ENCODE measurements at regions not wholly inside any gene's neighbourhood (a gene's known extent, or its start where the extent isn't known, plus 50 kb on each side); places are given as distances from the start of the nearest gene placed in this dataset.
"Not testable (repeated sequence)": the region's sequence is repeated elsewhere in the genome, so short reads cannot be mapped to it uniquely, and the experiment has no call there.

DNA sequence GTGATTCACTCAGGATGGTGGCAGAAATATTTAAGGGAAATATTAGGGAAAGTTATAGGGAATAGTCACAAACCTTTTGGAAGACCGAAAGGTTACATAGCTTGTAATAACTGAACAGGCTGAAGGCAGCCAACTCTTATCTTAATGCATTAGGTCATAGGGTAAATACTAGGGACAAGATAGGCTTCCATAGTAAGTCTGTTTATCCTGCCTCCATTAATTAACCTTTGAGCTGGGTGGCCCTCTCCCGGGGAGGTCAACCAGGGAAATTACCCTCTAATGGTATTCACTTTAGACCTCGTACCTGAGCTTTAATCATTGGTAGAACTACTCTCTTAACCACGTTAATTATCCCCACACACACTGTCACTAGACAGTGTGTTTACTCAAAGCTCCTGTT lies 981.8 kb downstream of the SLC16A7 start:
- Histone ChIP-seq H3K4me3 (ENCODE audit: low read length) (no peak overlapping the region), H3K9me3 (ENCODE audit: insufficient read depth, low read depth, low read length) (no peaks in the 10 kb centered on the region), H3K9ac (ENCODE audit: low read depth, low read length) (no peak overlapping the region), H3K27me3 (ENCODE audit: insufficient read depth, low read length) (no peaks in the 10 kb centered on the region), H3K36me3 (ENCODE audit: insufficient read depth, low read depth, low read length) (no peaks in the 10 kb centered on the region), H3K27ac (ENCODE audit: low read length) (no peak overlapping the region), H3K4me1 (ENCODE audit: insufficient read depth, low read length) (no peaks in the 10 kb centered on the region)

GRCh38 chr12:60587664-60588063 lies 991.8 kb downstream of the SLC16A7 start:
- not testable (repeated sequence) for H3K9me3 ChIP-seq (ENCODE audit: insufficient read depth, low read depth, low read length); H3K27ac ChIP-seq (ENCODE audit: low read length); H3K4me1 ChIP-seq (ENCODE audit: insufficient read depth, low read length); H3K4me3 ChIP-seq (ENCODE audit: low read length); H3K36me3 ChIP-seq (ENCODE audit: insufficient read depth, low read depth, low read length); H3K27me3 ChIP-seq (ENCODE audit: insufficient read depth, low read length); H3K9ac ChIP-seq (ENCODE audit: low read depth, low read length)

DNA sequence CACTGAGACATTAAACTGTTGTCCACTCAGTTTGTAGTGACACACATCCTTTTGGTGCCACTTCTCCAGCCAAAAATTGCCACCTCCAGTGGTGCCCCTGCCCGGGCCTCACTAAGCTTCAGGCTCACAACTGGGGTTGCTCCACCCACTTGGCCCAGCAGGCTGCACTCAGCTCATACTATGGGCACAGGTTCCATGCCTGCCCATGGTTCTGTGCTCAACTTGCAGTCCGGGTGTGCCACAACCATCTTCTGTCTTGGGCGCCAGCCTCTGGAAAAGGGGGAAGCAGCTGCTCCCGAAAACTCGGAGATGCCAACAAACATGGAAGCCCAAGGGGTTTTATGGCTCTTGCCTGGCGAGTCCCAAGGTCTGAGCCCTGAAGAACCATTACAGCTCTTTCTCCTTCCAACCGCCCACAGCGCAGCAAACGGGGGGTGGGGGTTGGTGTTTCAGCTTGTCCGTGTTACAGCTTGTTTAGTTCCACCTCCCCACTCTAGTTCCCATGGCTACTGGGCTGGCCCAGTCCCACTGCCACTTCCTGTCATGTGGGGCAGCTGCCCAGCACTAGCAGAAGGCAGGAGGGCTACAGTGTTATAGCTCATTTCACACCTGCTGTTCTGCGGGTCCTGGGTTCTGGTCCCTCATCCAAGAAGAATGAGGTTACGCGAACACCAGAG lies 998.3 kb downstream of the SLC16A7 start:
- no peaks in the 10 kb centered on the region for H3K9me3 ChIP-seq (ENCODE audit: insufficient read depth, low read depth, low read length)
- H3K4me3 ChIP-seq (ENCODE audit: low read length), result no peak overlapping the region
- H3K36me3 ChIP-seq (ENCODE audit: insufficient read depth, low read depth, low read length), result no peaks in the 10 kb centered on the region
- H3K27ac ChIP-seq (ENCODE audit: low read length), result no peak overlapping the region
- H3K4me1 ChIP-seq (ENCODE audit: insufficient read depth, low read length), result no peaks in the 10 kb centered on the region
- no peaks in the 10 kb centered on the region for H3K27me3 ChIP-seq (ENCODE audit: insufficient read depth, low read length)
- no peak overlapping the region for H3K9ac ChIP-seq (ENCODE audit: low read depth, low read length)

GRCh38 chr12:60602601-60603000 lies 1006.8 kb downstream of the SLC16A7 start:
- H3K4me3 ChIP-seq (ENCODE audit: low read length), result no peak overlapping the region
- H3K36me3 ChIP-seq (ENCODE audit: insufficient read depth, low read depth, low read length), result no peaks in the 10 kb centered on the region
- no peak overlapping the region for H3K27ac ChIP-seq (ENCODE audit: low read length)
- H3K9ac ChIP-seq (ENCODE audit: low read depth, low read length), result no peak overlapping the region
- H3K4me1 ChIP-seq (ENCODE audit: insufficient read depth, low read length), result no peaks in the 10 kb centered on the region
- H3K9me3 ChIP-seq (ENCODE audit: insufficient read depth, low read depth, low read length), result peaks cover 37% of the 10 kb centered on the region
- no peaks in the 10 kb centered on the region for H3K27me3 ChIP-seq (ENCODE audit: insufficient read depth, low read length)

DNA sequence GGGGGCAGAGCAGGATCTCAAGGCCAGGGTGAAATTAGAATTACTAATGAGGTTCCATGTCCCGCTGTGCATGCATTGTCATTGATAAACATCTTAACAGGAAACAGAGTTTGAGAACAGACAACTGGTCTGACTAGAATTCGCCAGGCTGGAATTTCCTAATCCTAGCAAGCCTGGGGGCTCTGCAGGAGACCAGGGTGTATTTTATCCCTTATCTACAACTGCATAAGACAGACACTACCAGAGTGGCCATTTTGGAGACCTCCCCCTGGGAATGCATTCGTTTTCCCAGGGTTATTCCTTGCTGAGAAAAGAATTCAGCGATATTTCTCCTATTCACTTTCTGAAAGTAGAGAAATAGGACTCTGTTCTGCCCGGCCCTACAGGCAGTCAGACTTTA lies 1007.6 kb downstream of the SLC16A7 start:
- H3K36me3 ChIP-seq (ENCODE audit: insufficient read depth, low read depth, low read length); H3K27ac ChIP-seq (ENCODE audit: low read length); H3K9ac ChIP-seq (ENCODE audit: low read depth, low read length); H3K4me3 ChIP-seq (ENCODE audit: low read length); H3K27me3 ChIP-seq (ENCODE audit: insufficient read depth, low read length); H3K4me1 ChIP-seq (ENCODE audit: insufficient read depth, low read length): not testable (repeated sequence)
- peaks cover 37% of the 10 kb centered on the region for H3K9me3 ChIP-seq (ENCODE audit: insufficient read depth, low read depth, low read length)

DNA sequence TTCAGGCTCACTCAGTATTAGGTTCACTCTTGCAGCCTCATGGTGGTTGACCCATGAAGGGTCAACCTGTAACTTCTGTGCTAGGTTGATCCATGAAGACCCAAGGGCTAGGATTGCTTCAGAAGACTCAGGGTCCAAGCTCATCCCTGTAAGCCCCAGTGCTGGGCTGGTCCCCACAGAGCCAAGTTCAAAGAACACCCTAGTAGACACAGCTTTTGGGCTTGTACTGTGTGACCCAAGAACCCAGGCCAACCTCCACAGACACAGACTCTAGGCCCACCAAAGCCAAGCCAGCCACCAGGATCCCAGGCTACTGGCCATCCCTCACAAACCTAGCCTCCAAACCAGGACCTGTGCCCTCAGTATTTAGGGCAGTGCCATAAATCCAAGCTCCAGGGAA lies 1020.6 kb downstream of the SLC16A7 start:
- peaks cover 17% of the 10 kb centered on the region for H3K9me3 ChIP-seq (ENCODE audit: insufficient read depth, low read depth, low read length)
- H3K27me3 ChIP-seq (ENCODE audit: insufficient read depth, low read length), result no peaks in the 10 kb centered on the region
- H3K9ac ChIP-seq (ENCODE audit: low read depth, low read length), result no peak overlapping the region
- no peaks in the 10 kb centered on the region for H3K36me3 ChIP-seq (ENCODE audit: insufficient read depth, low read depth, low read length)
- no peaks in the 10 kb centered on the region for H3K4me1 ChIP-seq (ENCODE audit: insufficient read depth, low read length)
- no peak overlapping the region for H3K27ac ChIP-seq (ENCODE audit: low read length)
- H3K4me3 ChIP-seq (ENCODE audit: low read length), result no peak overlapping the region

- Histone ChIP-seq H3K9ac (ENCODE audit: low read depth, low read length) (no peak overlapping the region), H3K4me3 (ENCODE audit: low read length) (no peak overlapping the region), H3K27ac (ENCODE audit: low read length) (no peak overlapping the region), H3K9me3 (ENCODE audit: insufficient read depth, low read depth, low read length) (peaks cover 4% of the 10 kb centered on the region; the same call in 1 of the 2 replicates), H3K27me3 (ENCODE audit: insufficient read depth, low read length) (no peaks in the 10 kb centered on the region), H3K36me3 (ENCODE audit: insufficient read depth, low read depth, low read length) (no peaks in the 10 kb centered on the region), H3K4me1 (ENCODE audit: insufficient read depth, low read length) (no peaks in the 10 kb centered on the region)
Observed at GRCh38 chr12:60630796-60631195, 1035.0 kb downstream of the SLC16A7 start.

GRCh38 chr12:60644076-60644475 lies 1048.2 kb downstream of the SLC16A7 start:
- Histone ChIP-seq H3K27me3 (ENCODE audit: insufficient read depth, low read length) (no peaks in the 10 kb centered on the region), H3K4me3 (ENCODE audit: low read length) (no peak overlapping the region), H3K36me3 (ENCODE audit: insufficient read depth, low read depth, low read length) (no peaks in the 10 kb centered on the region), H3K9me3 (ENCODE audit: insufficient read depth, low read depth, low read length) (peaks cover 74% of the 10 kb centered on the region), H3K27ac (ENCODE audit: low read length) (no peak overlapping the region), H3K9ac (ENCODE audit: low read depth, low read length) (no peak overlapping the region), H3K4me1 (ENCODE audit: insufficient read depth, low read length) (no peaks in the 10 kb centered on the region)

- H3K4me3 ChIP-seq (ENCODE audit: low read length), result no peak overlapping the region
- no peaks in the 10 kb centered on the region for H3K27me3 ChIP-seq (ENCODE audit: insufficient read depth, low read length)
- no peaks in the 10 kb centered on the region for H3K36me3 ChIP-seq (ENCODE audit: insufficient read depth, low read depth, low read length)
Observed at GRCh38 chr12:60666895-60667294, 1071.1 kb downstream of the SLC16A7 start.

GRCh38 chr12:60672949-60673348 lies 1077.1 kb downstream of the SLC16A7 start:
- Histone ChIP-seq H3K4me3 (ENCODE audit: low read length) (no peak overlapping the region), H3K27me3 (ENCODE audit: insufficient read depth, low read length) (no peaks in the 10 kb centered on the region), H3K9me3 (ENCODE audit: insufficient read depth, low read depth, low read length) (peaks cover 9% of the 10 kb centered on the region; the same call in 1 of the 2 replicates), H3K27ac (ENCODE audit: low read length) (no peak overlapping the region), H3K9ac (ENCODE audit: low read depth, low read length) (no peak overlapping the region), H3K36me3 (ENCODE audit: insufficient read depth, low read depth, low read length) (no peaks in the 10 kb centered on the region), H3K4me1 (ENCODE audit: insufficient read depth, low read length) (peaks cover 10% of the 10 kb centered on the region)

More at GRCh38 chr12:60666895-60667294, 1071.1 kb downstream of the SLC16A7 start:
- Histone ChIP-seq H3K9me3 (ENCODE audit: insufficient read depth, low read depth, low read length) (0 out of 2 replicates have a peak, but pooled peaks cover 5% of the 10 kb centered on the region), H3K9ac (ENCODE audit: low read depth, low read length) (no peak overlapping the region), H3K4me1 (ENCODE audit: insufficient read depth, low read length) (peaks cover 10% of the 10 kb centered on the region), H3K27ac (ENCODE audit: low read length) (no peak overlapping the region)

GRCh38 chr12:60684988-60685655 lies 1089.3 kb downstream of the SLC16A7 start:
- peaks cover 15% of the 10 kb centered on the region; the same call in 1 of the 2 replicates for H3K9me3 ChIP-seq (ENCODE audit: insufficient read depth, low read depth, low read length)

DNA sequence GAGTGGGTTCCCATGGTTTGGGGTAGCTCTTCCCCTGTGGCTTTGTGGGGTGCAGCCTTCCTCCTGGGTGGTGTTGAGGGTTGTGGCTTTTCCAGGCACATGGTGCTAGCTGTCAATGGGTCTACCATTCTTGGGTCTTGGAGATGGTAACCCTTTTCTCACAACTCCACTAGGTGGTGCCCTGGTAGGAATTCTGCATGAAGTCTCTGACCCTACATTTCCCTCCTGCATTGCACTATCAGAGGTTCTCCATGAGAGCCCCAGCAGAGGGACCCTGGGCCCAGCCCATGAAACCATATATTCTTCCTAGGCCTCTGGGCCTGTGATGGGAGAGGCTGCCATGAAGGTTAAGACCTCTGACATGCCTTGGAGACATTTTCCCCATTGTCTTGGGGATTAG lies 1093.3 kb downstream of the SLC16A7 start:
- H3K4me3 ChIP-seq (ENCODE audit: low read length), result no peak overlapping the region
- no peaks in the 10 kb centered on the region for H3K4me1 ChIP-seq (ENCODE audit: insufficient read depth, low read length)
- H3K27ac ChIP-seq (ENCODE audit: low read length), result no peak overlapping the region
- no peaks in the 10 kb centered on the region for H3K27me3 ChIP-seq (ENCODE audit: insufficient read depth, low read length)
- no peak overlapping the region for H3K9ac ChIP-seq (ENCODE audit: low read depth, low read length)
- peaks cover 5% of the 10 kb centered on the region; the same call in 1 of the 2 replicates for H3K9me3 ChIP-seq (ENCODE audit: insufficient read depth, low read depth, low read length)
- no peaks in the 10 kb centered on the region for H3K36me3 ChIP-seq (ENCODE audit: insufficient read depth, low read depth, low read length)

More at GRCh38 chr12:60684988-60685655, 1089.3 kb downstream of the SLC16A7 start:
- no peak overlapping the region for H3K9ac ChIP-seq (ENCODE audit: low read depth, low read length)
- no peak overlapping the region for H3K27ac ChIP-seq (ENCODE audit: low read length)
- no peaks in the 10 kb centered on the region for H3K36me3 ChIP-seq (ENCODE audit: insufficient read depth, low read depth, low read length)
- no peaks in the 10 kb centered on the region for H3K27me3 ChIP-seq (ENCODE audit: insufficient read depth, low read length)
- H3K4me1 ChIP-seq (ENCODE audit: insufficient read depth, low read length), result no peaks in the 10 kb centered on the region
- H3K4me3 ChIP-seq (ENCODE audit: low read length), result no peak overlapping the region

All from iPS-20b (cell line).